NB4 (cell line): ENCODE measurements at regions not wholly inside any gene's neighbourhood (a gene's known extent, or its start where the extent isn't known, plus 50 kb on each side); places are given as distances from the start of the nearest gene placed in this dataset.

Source experiments
- CTCF ChIP-seq: IDR thresholded peaks from one replicate; pipeline ENCODE4 v1.5.1; 2012; ENCODE audit warnings: low read depth, low read length
- MAX ChIP-seq: IDR thresholded peaks from 2 replicates; pipeline ENCODE4 v1.6.1; 2011; ENCODE audit warnings: low read depth, low read length
- POLR2A ChIP-seq: IDR thresholded peaks from 2 replicates; pipeline ENCODE4 v1.6.1; 2011; ENCODE audit warnings: mild to moderate bottlenecking; ENCODE audit not compliant: insufficient read length; ENCODE audit errors: extremely low read depth

GRCh38 chr6:98118397-98119045, 715.9 kb upstream of the POU3F2 start:
- TF ChIP-seq CTCF (no peak), POLR2A (no peak), MAX (no peak)
